Liver (tissue), 2 donors: ENCODE measurements at regions not wholly inside any gene's neighbourhood (a gene's known extent, or its start where the extent isn't known, plus 50 kb on each side); places are given as distances from the start of the nearest gene placed in this dataset.

Experiments
- CTCF ChIP-seq: fragments of 150-350 bp; IDR thresholded peaks from 2 replicates; pipeline ENCODE4 v1.5.1; 2017; ENCODE audit warnings: improper control_type of control experiment, low read depth, low read length; ENCODE audit not compliant: missing input control
- MAX ChIP-seq: IDR thresholded peaks from 2 replicates; pipeline ENCODE4 v1.6.1; 2016; ENCODE audit warnings: antibody characterized with exemption
- REST ChIP-seq: IDR thresholded peaks from 2 replicates; pipeline ENCODE4 v1.6.1; 2016; ENCODE audit warnings: antibody characterized with exemption, mild to moderate bottlenecking
- donor health status: healthy.

- TF ChIP-seq MAX: no peak
- TF ChIP-seq REST: no peak
- no peak for TF ChIP-seq CTCF
These were observed 372.4 kb upstream of the SPRED2 start for GRCh38 chr2:65804777-65805176.
